GM23338 (cell line): ENCODE measurements at regions not wholly inside any gene's neighbourhood (a gene's known extent, or its start where the extent isn't known, plus 50 kb on each side); places are given as distances from the start of the nearest gene placed in this dataset.

ENCODE experiments used
- ATAC-seq: fragments of 200-7000 bp; cut with Tn5 transposase; 3 replicates; pipeline ENCODE4 v1.9.1; 2020
- DNase-seq: peaks from one replicate; pipeline ENCODE4 v3.0.0-alpha.2; 2015; ENCODE audit warnings: low spot score
- H2AFZ ChIP-seq: fragments of 200-600 bp; sonication (generic); 2 replicates; pipeline ENCODE4 v1.8.0; 2016; ENCODE audit warnings: antibody characterized with exemption, mild to moderate bottlenecking, moderate library complexity
- H3F3A ChIP-seq: fragments of 200-600 bp; sonication (generic); replicated peaks from 2 replicates; pipeline ENCODE4 v1.8.0; 2017; ENCODE audit warnings: antibody characterized with exemption, mixed run types, low read depth
- H3K27ac ChIP-seq: fragments of 200-600 bp; sonication (generic); 2 replicates; pipeline ENCODE4 v1.6.1; 2016; ENCODE audit warnings: low read depth
- H3K27me3 ChIP-seq: fragments of 200-600 bp; sonication (generic); 2 replicates; pipeline ENCODE4 v1.8.0; 2016; ENCODE audit warnings: mild to moderate bottlenecking, mixed run types, moderate library complexity; ENCODE audit not compliant: insufficient read depth
- H3K36me3 ChIP-seq: fragments of 200-600 bp; sonication (generic); 2 replicates; pipeline ENCODE4 v1.8.0; 2016; ENCODE audit warnings: mild to moderate bottlenecking; ENCODE audit not compliant: insufficient read depth
- H3K4me1 ChIP-seq: fragments of 200-600 bp; sonication (generic); 2 replicates; pipeline ENCODE4 v1.8.0; 2016; ENCODE audit warnings: mild to moderate bottlenecking, moderate library complexity; ENCODE audit not compliant: insufficient read depth
- H3K4me2 ChIP-seq: fragments of 200-600 bp; sonication (generic); 2 replicates; pipeline ENCODE4 v1.7.1; 2017; ENCODE audit warnings: mixed run types
- H3K4me3 ChIP-seq: fragments of 200-600 bp; sonication (generic); 2 replicates; pipeline ENCODE4 v1.6.1; 2016; ENCODE audit warnings: mixed run types
- H3K79me2 ChIP-seq: fragments of 200-600 bp; sonication (generic); replicated peaks from 2 replicates; pipeline ENCODE4 v1.8.0; 2017; ENCODE audit warnings: mild to moderate bottlenecking; ENCODE audit not compliant: insufficient read depth
- H3K9me2 ChIP-seq: fragments of 200-600 bp; sonication (generic); 2 replicates; pipeline ENCODE4 v1.8.0; 2017; ENCODE audit not compliant: insufficient read depth
- H4K20me1 ChIP-seq: fragments of 200-600 bp; sonication (generic); replicated peaks from 2 replicates; pipeline ENCODE4 v1.8.0; 2017; ENCODE audit warnings: mild to moderate bottlenecking; ENCODE audit not compliant: insufficient read depth
- H3K27ac Mint-ChIP-seq: 2 replicates; pipeline ENCODE4 v1.8.0; 2020; ENCODE audit warnings: inconsistent platforms, mild to moderate bottlenecking, moderate library complexity, mixed read lengths
- H3K27me3 Mint-ChIP-seq: 3 replicates; pipeline ENCODE4 v1.8.0; 2022; ENCODE audit warnings: low read depth, mild to moderate bottlenecking, moderate library complexity, mixed read lengths, inconsistent platforms; ENCODE audit not compliant: insufficient read depth, poor library complexity
- H3K36me3 Mint-ChIP-seq: 3 replicates; pipeline ENCODE4 v1.8.0; 2021; ENCODE audit warnings: low read depth, mild to moderate bottlenecking, inconsistent platforms, moderate library complexity, mixed read lengths
- H3K4me1 Mint-ChIP-seq: 3 replicates; pipeline ENCODE4 v1.8.0; 2020; ENCODE audit warnings: mild to moderate bottlenecking, inconsistent platforms, mixed read lengths
- H3K4me3 Mint-ChIP-seq: 3 replicates; pipeline ENCODE4 v1.8.0; 2021; ENCODE audit warnings: moderate library complexity, mild to moderate bottlenecking, inconsistent platforms, mixed read lengths
- H3K9me3 Mint-ChIP-seq: 3 replicates; pipeline ENCODE4 v1.8.0; 2020; ENCODE audit warnings: moderate library complexity, mild to moderate bottlenecking, inconsistent platforms, mixed read lengths
- EZH2 ChIP-seq: fragments of 200-600 bp; sonication (generic); IDR thresholded peaks from one replicate; pipeline ENCODE4 v1.8.0; 2017; ENCODE audit warnings: antibody characterized with exemption, mild to moderate bottlenecking, low read depth; ENCODE audit not compliant: unreplicated experiment
- EZH2phosphoT487 ChIP-seq: fragments of 200-600 bp; sonication (generic); IDR thresholded peaks from one replicate; pipeline ENCODE4 v1.8.1; 2018; ENCODE audit warnings: antibody characterized with exemption; ENCODE audit not compliant: unreplicated experiment
- JUNB ChIP-seq: IDR thresholded peaks from one replicate; pipeline ENCODE4 v1.6.1; 2016; ENCODE audit warnings: antibody characterized with exemption; ENCODE audit not compliant: unreplicated experiment
- REST ChIP-seq: IDR thresholded peaks from one replicate; pipeline ENCODE4 v1.6.1; 2018; ENCODE audit warnings: antibody characterized with exemption; ENCODE audit not compliant: unreplicated experiment
- STAT1 ChIP-seq: IDR thresholded peaks from one replicate; pipeline ENCODE4 v1.6.1; 2016; ENCODE audit warnings: antibody characterized with exemption; ENCODE audit not compliant: unreplicated experiment
- ZNF331 ChIP-seq: fragments of 250-450 bp; sonication (Bioruptor Pico); IDR thresholded peaks from 2 replicates; pipeline ENCODE4 v1.5.0; 2020; ENCODE audit warnings: low read depth, mild to moderate bottlenecking, moderate library complexity
- ZNF462 ChIP-seq: fragments of 250-450 bp; sonication (Bioruptor Pico); IDR thresholded peaks from 2 replicates; pipeline ENCODE4 v1.5.0; 2020; ENCODE audit warnings: mild to moderate bottlenecking, moderate library complexity

- no peak overlapping the region for H3K27ac Mint-ChIP-seq
- no peaks in the 10 kb centered on the region for H3K36me3 ChIP-seq
- no peak overlapping the region for H3K4me3 Mint-ChIP-seq
- ATAC-seq, result no peak
- no peak overlapping the region for H3K4me2 ChIP-seq
- H3K9me3 Mint-ChIP-seq, result no peaks in the 10 kb centered on the region
- H2AFZ ChIP-seq, result no peak overlapping the region
- no peak overlapping the region for H3K4me3 ChIP-seq
- no peak overlapping the region for H3K27ac ChIP-seq
- TF ChIP-seq ZNF331 (CRISPR knock-in tag), result no peak
- TF ChIP-seq ZNF462 (CRISPR knock-in tag), result no peak
- no peak for TF ChIP-seq REST
- no peak for TF ChIP-seq STAT1
- no peak for TF ChIP-seq EZH2
- no peak for TF ChIP-seq EZH2phosphoT487
- TF ChIP-seq JUNB, result no peak
- no peaks in the 10 kb centered on the region for H3K9me2 ChIP-seq
- no peaks in the 10 kb centered on the region for H3K27me3 Mint-ChIP-seq
- no peaks in the 10 kb centered on the region for H3K79me2 ChIP-seq
- no peaks in the 10 kb centered on the region for H3F3A ChIP-seq
- no peaks in the 10 kb centered on the region for H4K20me1 ChIP-seq
- H3K36me3 Mint-ChIP-seq, result no peaks in the 10 kb centered on the region
- H3K27me3 ChIP-seq, result no peaks in the 10 kb centered on the region
- no peaks in the 10 kb centered on the region for H3K4me1 ChIP-seq
- H3K4me1 Mint-ChIP-seq, result no peaks in the 10 kb centered on the region
- DNase-seq, result no peak
These were observed 597.4 kb upstream of the CCDC179 start for GRCh38 chr11:23457641-23458040.
